Fibroblast of lung (primary cell): ENCODE measurements at regions not wholly inside any gene's neighbourhood (a gene's known extent, or its start where the extent isn't known, plus 50 kb on each side); places are given as distances from the start of the nearest gene placed in this dataset.

Experiments
- CTCF ChIP-seq, 2 donors: IDR thresholded peaks in 1 of 2; conservative IDR thresholded peaks in 1 of 2; 1 replicate in 1 of 2; 2 replicates in 1 of 2; pipeline ENCODE4 v1.5.1; 2011 to 2012; ENCODE audit warnings: low read length in 2 of 2, control low read depth in 1 of 2, inconsistent platforms in 1 of 2, low read depth in 1 of 2, mild to moderate bottlenecking in 1 of 2
- EZH2 ChIP-seq: IDR thresholded peaks from 2 replicates; pipeline ENCODE4 v1.5.1; 2012; ENCODE audit warnings: low read length, control low read depth, mild to moderate bottlenecking; ENCODE audit errors: missing control alignments

GRCh38 chr12:44947163-44947562, 71.0 kb upstream of the NELL2 start:
- TF ChIP-seq CTCF (conservative IDR thresholded peaks at IDR 0.05 in 1 of 2, IDR thresholded peaks at IDR 0.05 in 1 of 2; ENCODE audit: low read depth in 1 of 2, low read length in 2 of 2) (no peak), EZH2 (no peak)
